ENCODE measurements at regions not wholly inside any gene's neighbourhood (a gene's known extent, or its start where the extent isn't known, plus 50 kb on each side); places are given as distances from the start of the nearest gene placed in this dataset.

DNA sequence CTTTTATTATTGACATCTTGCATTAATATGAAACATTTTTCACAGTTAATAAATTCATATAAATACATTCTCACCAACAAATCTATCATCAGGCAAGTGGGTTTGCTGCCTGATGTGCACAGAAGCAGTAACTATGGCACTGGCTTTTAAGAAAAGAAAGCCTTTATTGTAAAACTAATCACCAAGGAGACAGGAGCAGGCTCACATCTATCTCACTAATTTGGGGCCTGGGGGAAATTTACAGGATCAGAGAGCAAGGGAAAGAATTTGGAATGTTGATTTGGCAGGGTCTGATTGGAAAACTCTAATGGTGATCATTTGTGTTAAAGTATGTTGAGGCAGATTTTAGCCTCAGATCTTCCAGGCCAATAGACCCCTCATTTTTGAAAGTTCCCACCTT is 605.7 kb downstream of the POM121L12 start:
- H3K36me3 ChIP-seq (ENCODE audit: control insufficient read depth, insufficient read depth, low read length): no peaks in the 10 kb centered on the region
- TF ChIP-seq, protein P1, sequence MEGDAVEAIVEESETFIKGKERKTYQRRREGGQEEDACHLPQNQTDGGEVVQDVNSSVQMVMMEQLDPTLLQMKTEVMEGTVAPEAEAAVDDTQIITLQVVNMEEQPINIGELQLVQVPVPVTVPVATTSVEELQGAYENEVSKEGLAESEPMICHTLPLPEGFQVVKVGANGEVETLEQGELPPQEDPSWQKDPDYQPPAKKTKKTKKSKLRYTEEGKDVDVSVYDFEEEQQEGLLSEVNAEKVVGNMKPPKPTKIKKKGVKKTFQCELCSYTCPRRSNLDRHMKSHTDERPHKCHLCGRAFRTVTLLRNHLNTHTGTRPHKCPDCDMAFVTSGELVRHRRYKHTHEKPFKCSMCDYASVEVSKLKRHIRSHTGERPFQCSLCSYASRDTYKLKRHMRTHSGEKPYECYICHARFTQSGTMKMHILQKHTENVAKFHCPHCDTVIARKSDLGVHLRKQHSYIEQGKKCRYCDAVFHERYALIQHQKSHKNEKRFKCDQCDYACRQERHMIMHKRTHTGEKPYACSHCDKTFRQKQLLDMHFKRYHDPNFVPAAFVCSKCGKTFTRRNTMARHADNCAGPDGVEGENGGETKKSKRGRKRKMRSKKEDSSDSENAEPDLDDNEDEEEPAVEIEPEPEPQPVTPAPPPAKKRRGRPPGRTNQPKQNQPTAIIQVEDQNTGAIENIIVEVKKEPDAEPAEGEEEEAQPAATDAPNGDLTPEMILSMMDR (IDR thresholded peaks at IDR 0.05; ENCODE audit: insufficient read depth, low read length, severe bottlenecking): no peak
- no peaks in the 10 kb centered on the region for H3K27me3 ChIP-seq (ENCODE audit: control insufficient read depth, insufficient read depth, low read length)
- no peak overlapping the region for H3K4me3 ChIP-seq (ENCODE audit: low read depth, low read length)
- no peak for DNase-seq (ENCODE audit: low read depth)
- no peak for FAIRE-seq

DNA sequence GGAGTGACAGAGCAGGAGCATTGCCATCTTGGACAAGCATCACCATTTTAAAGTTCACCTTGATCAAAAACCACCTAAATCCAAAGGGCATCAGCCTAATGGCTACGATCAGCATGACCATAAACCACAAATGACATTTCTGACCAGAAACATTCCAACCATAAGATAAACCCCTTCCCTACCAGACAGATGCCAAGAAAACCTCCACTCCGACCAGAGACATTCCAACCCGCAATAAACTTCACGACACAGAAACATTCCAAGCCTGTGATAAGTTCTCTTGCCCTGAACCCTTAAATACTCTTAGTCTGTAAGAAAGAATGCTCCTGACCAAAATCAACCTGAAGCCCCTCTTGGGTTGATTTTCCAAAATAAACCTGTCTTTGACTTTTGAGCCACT is 606.9 kb downstream of the POM121L12 start:
- DNase-seq (ENCODE audit: low read depth) (no peak), FAIRE-seq (peak; percentile 62)
- TF ChIP-seq, protein P1 (IDR thresholded peaks at IDR 0.05; ENCODE audit: insufficient read depth, low read length, severe bottlenecking): no peak
- Histone ChIP-seq H3K27me3 (ENCODE audit: control insufficient read depth, insufficient read depth, low read length) (no peaks in the 10 kb centered on the region), H3K4me3 (ENCODE audit: low read depth, low read length) (no peak overlapping the region), H3K36me3 (ENCODE audit: control insufficient read depth, insufficient read depth, low read length) (no peaks in the 10 kb centered on the region)

DNA sequence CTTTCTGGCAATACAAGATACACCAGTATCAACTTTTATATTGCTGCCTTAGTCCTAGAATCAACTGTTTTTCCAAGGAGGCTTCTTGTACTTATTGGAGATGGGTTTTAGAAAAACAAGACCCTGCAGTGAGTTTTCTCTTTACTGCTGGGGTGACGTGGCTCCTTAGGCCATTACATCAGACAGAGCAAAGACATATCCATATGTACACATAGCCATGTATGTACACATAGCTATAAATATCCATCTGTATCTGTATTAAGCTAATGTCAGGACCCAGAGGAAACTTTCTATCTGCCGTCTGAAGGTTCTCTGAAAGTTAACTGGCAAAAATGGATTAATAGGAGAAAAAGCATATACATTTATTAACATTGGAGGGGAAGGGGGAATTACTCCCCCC is 607.4 kb downstream of the POM121L12 start:
- Histone ChIP-seq H3K27me3 (ENCODE audit: control insufficient read depth, insufficient read depth, low read length) (no peaks in the 10 kb centered on the region), H3K36me3 (ENCODE audit: control insufficient read depth, insufficient read depth, low read length) (no peaks in the 10 kb centered on the region), H3K4me3 (ENCODE audit: low read depth, low read length) (no peak overlapping the region)
- TF ChIP-seq, protein P1 (IDR thresholded peaks at IDR 0.05; ENCODE audit: insufficient read depth, low read length, severe bottlenecking): no peak
- FAIRE-seq (no peak), DNase-seq (ENCODE audit: low read depth) (no peak)

DNA sequence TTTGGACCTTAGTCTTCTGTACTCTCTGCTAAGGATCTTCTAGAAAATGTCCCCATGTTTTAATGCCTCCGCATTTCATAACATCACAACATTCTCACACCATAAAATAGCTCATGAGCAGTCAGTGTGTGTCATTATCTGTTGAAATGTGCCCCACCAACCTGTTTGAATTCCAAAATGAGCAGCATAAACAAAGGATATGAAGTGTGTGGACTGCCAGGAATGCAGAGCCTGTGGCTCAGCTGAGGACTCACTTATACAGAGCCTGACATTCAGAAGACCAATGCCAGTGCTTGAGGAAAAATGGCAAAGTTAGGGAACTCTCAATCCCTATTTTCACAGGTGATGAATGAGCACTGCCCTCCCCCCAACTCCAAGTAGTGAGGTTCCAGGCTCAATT is 621.4 kb downstream of the POM121L12 start:
- peak; percentile 84 for DNase-seq (ENCODE audit: low read depth)
- Histone ChIP-seq H3K4me3 (ENCODE audit: low read depth, low read length) (no peak overlapping the region), H3K36me3 (ENCODE audit: control insufficient read depth, insufficient read depth, low read length) (no peaks in the 10 kb centered on the region), H3K27me3 (ENCODE audit: control insufficient read depth, insufficient read depth, low read length) (no peaks in the 10 kb centered on the region)
- TF ChIP-seq, protein P1 (IDR thresholded peaks at IDR 0.05; ENCODE audit: insufficient read depth, low read length, severe bottlenecking): no peak
- FAIRE-seq: no peak

DNA sequence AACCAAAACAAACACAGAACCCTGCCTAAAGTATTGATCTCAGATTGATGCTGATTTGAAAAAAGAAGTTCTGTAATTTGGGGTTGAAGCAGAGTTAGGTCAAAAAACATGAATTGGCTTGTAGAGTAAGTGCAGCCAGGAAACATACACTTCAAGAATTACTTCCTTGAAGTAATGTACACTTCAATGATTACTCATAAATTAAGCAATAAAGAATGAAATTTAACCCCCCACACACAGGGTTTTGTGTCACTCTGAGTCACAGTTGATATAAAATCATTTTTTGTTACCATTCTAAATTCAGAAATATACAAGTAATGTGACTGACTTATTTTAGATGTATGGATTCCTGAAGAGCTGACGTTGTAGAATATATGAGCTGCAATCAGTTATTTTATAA is 622.2 kb downstream of the POM121L12 start:
- Histone ChIP-seq H3K36me3 (ENCODE audit: control insufficient read depth, insufficient read depth, low read length) (no peaks in the 10 kb centered on the region), H3K27me3 (ENCODE audit: control insufficient read depth, insufficient read depth, low read length) (no peaks in the 10 kb centered on the region), H3K4me3 (ENCODE audit: low read depth, low read length) (no peak overlapping the region)
- FAIRE-seq (no peak), DNase-seq (ENCODE audit: low read depth) (peak; percentile 92)
- TF ChIP-seq, protein P1 (IDR thresholded peaks at IDR 0.05; ENCODE audit: insufficient read depth, low read length, severe bottlenecking): no peak

DNA sequence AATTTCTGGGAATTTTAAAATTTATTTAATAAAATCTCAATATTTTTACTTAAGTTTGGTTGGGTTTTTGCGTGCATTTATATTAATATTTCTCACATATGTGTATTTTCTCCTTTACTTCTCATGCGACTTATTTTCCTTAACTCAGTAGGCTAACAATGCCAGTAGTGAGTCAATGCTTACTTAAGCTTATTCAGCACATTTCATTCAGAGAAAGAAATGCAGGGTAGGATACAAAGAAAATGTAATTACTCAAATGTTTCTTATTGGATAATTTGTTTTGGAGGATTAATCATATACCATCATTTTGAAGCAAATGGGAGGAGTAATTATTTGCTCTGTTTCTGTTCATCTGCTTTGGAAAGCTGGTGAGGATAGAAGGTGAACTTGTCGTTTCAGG is 623.5 kb downstream of the POM121L12 start:
- no peaks in the 10 kb centered on the region for H3K36me3 ChIP-seq (ENCODE audit: control insufficient read depth, insufficient read depth, low read length)
- TF ChIP-seq, protein P1 (IDR thresholded peaks at IDR 0.05; ENCODE audit: insufficient read depth, low read length, severe bottlenecking): no peak
- FAIRE-seq (no peak), DNase-seq (ENCODE audit: low read depth) (peak; percentile 81)
- no peaks in the 10 kb centered on the region for H3K27me3 ChIP-seq (ENCODE audit: control insufficient read depth, insufficient read depth, low read length)
- H3K4me3 ChIP-seq (ENCODE audit: low read depth, low read length): no peak overlapping the region

Data from bronchial epithelial cell (primary cell).